Astrocyte (in vitro differentiated cells and primary cell): ENCODE measurements at regions not wholly inside any gene's neighbourhood (a gene's known extent, or its start where the extent isn't known, plus 50 kb on each side); places are given as distances from the start of the nearest gene placed in this dataset.

Experiments
- DNase-seq: peaks from one replicate; pipeline ENCODE4 v3.0.0-alpha.2; 2010; ENCODE audit warnings: low read depth
- FAIRE-seq: peaks from 2 replicates; lab custom pipeline; 2011; peaks lifted over from hg19 to GRCh38; lab: Jason Lieb, UNC
- H2AFZ ChIP-seq: 2 replicates; pipeline ENCODE4 v1.6.0; 2012; ENCODE audit warnings: low read depth, low read length, inconsistent platforms
- H3K27ac ChIP-seq: 2 replicates; pipeline ENCODE4 v1.5.1; 2011; ENCODE audit warnings: low read depth, low read length, inconsistent platforms
- H3K27me3 ChIP-seq: 2 replicates; pipeline ENCODE4 v1.6.0; 2011; ENCODE audit warnings: low read length, inconsistent platforms; ENCODE audit not compliant: insufficient read depth
- H3K36me3 ChIP-seq: 2 replicates; pipeline ENCODE4 v1.5.1; 2011; ENCODE audit warnings: low read length, inconsistent platforms; ENCODE audit not compliant: insufficient read depth
- H3K4me1 ChIP-seq: 2 replicates; pipeline ENCODE4 v1.5.1; 2011; ENCODE audit warnings: low read length, inconsistent platforms; ENCODE audit not compliant: insufficient read depth
- H3K4me2 ChIP-seq: 2 replicates; pipeline ENCODE4 v1.6.0; 2012; ENCODE audit warnings: low read length, inconsistent platforms
- H3K4me3 ChIP-seq: 2 replicates; pipeline ENCODE4 v1.5.1; 2011; ENCODE audit warnings: low read depth, mild to moderate bottlenecking, low read length, inconsistent platforms; ENCODE audit not compliant: insufficient read depth
- H3K79me2 ChIP-seq: 2 replicates; pipeline ENCODE4 v1.6.0; 2012; ENCODE audit warnings: mild to moderate bottlenecking, low read length, inconsistent platforms; ENCODE audit not compliant: insufficient read depth
- H3K9ac ChIP-seq: 2 replicates; pipeline ENCODE4 v1.6.0; 2012; ENCODE audit warnings: mild to moderate bottlenecking, low read length, inconsistent platforms
- H3K9me3 ChIP-seq: 2 replicates; pipeline ENCODE4 v1.5.1; 2012; ENCODE audit warnings: low read depth, mild to moderate bottlenecking, low read length, inconsistent platforms; ENCODE audit not compliant: insufficient read depth
- H4K20me1 ChIP-seq: 2 replicates; pipeline ENCODE4 v1.6.0; 2012; ENCODE audit warnings: low read length, inconsistent platforms; ENCODE audit not compliant: insufficient read depth
- H3K27ac Mint-ChIP-seq: one replicate; pipeline ENCODE4 v1.8.0; 2021; ENCODE audit warnings: mild to moderate bottlenecking, mixed read lengths; ENCODE audit not compliant: unreplicated experiment
- H3K27me3 Mint-ChIP-seq: one replicate; pipeline ENCODE4 v1.8.0; 2021; ENCODE audit warnings: low read depth, mixed read lengths; ENCODE audit not compliant: unreplicated experiment
- H3K36me3 Mint-ChIP-seq: one replicate; pipeline ENCODE4 v1.8.0; 2021; ENCODE audit warnings: low read depth, mixed read lengths; ENCODE audit not compliant: unreplicated experiment
- H3K4me1 Mint-ChIP-seq: one replicate; pipeline ENCODE4 v1.8.0; 2021; ENCODE audit warnings: low read depth, mixed read lengths; ENCODE audit not compliant: unreplicated experiment
- H3K4me3 Mint-ChIP-seq: one replicate; pipeline ENCODE4 v1.8.0; 2021; ENCODE audit warnings: mild to moderate bottlenecking, moderate library complexity, mixed read lengths; ENCODE audit not compliant: unreplicated experiment
- H3K9me3 Mint-ChIP-seq: one replicate; pipeline ENCODE4 v1.8.0; 2021; ENCODE audit warnings: mild to moderate bottlenecking, mixed read lengths; ENCODE audit not compliant: unreplicated experiment
- CTCF ChIP-seq: IDR thresholded peaks from 2 replicates; pipeline ENCODE4 v1.5.1; 2011; ENCODE audit warnings: low read depth, mild to moderate bottlenecking, inconsistent platforms, low read length, moderate library complexity; ENCODE audit not compliant: insufficient read depth
- EZH2 ChIP-seq: IDR thresholded peaks from 2 replicates; pipeline ENCODE4 v1.6.1; 2012; ENCODE audit warnings: mild to moderate bottlenecking, low read length, inconsistent platforms; ENCODE audit not compliant: insufficient read depth

- no peaks in the 10 kb centered on the region for H3K27me3 ChIP-seq
- no peak for FAIRE-seq
- H3K36me3 Mint-ChIP-seq, result no peaks in the 10 kb centered on the region
- H3K27ac ChIP-seq, result no peak overlapping the region
- no peaks in the 10 kb centered on the region for H4K20me1 ChIP-seq
- DNase-seq, result no peak
- H3K36me3 ChIP-seq, result no peaks in the 10 kb centered on the region
- H3K27ac Mint-ChIP-seq, result no peak overlapping the region
- no peak overlapping the region for H3K4me3 Mint-ChIP-seq
- no peak overlapping the region for H2AFZ ChIP-seq
- H3K4me2 ChIP-seq, result no peak overlapping the region
- no peak overlapping the region for H3K4me3 ChIP-seq
- H3K4me1 Mint-ChIP-seq, result no peaks in the 10 kb centered on the region
- H3K9me3 Mint-ChIP-seq, result peaks cover 2% of the 10 kb centered on the region
- H3K4me1 ChIP-seq, result no peaks in the 10 kb centered on the region
- peaks cover 5% of the 10 kb centered on the region for H3K27me3 Mint-ChIP-seq
- H3K9me3 ChIP-seq, result no peaks in the 10 kb centered on the region
- no peaks in the 10 kb centered on the region for H3K79me2 ChIP-seq
- no peak for TF ChIP-seq CTCF
- TF ChIP-seq EZH2, result no peak
- H3K9ac ChIP-seq, result no peak overlapping the region
These were observed 647.4 kb upstream of the LMCD1 start for GRCh38 chr3:7854266-7854665.

GRCh38 chr3:7854721-7855120 is 646.9 kb upstream of the LMCD1 start:
- FAIRE-seq, result no peak
- no peak overlapping the region for H3K4me3 ChIP-seq

More at GRCh38 chr3:7854721-7855120, 646.9 kb upstream of the LMCD1 start:
- Mint-ChIP-seq H3K9me3 (peaks cover 2% of the 10 kb centered on the region), H3K4me1 (no peaks in the 10 kb centered on the region), H3K27me3 (peaks cover 5% of the 10 kb centered on the region), H3K27ac (no peak overlapping the region), H3K4me3 (no peak overlapping the region), H3K36me3 (no peaks in the 10 kb centered on the region)
- H4K20me1 ChIP-seq, result no peaks in the 10 kb centered on the region
- H3K9me3 ChIP-seq, result no peaks in the 10 kb centered on the region
- H3K27me3 ChIP-seq, result no peaks in the 10 kb centered on the region
- no peaks in the 10 kb centered on the region for H3K4me1 ChIP-seq
- no peak overlapping the region for H3K9ac ChIP-seq
- no peak overlapping the region for H3K27ac ChIP-seq
- DNase-seq, result no peak
- H3K79me2 ChIP-seq, result no peaks in the 10 kb centered on the region
- TF ChIP-seq CTCF (no peak), EZH2 (no peak)
- H2AFZ ChIP-seq, result no peak overlapping the region
- no peak overlapping the region for H3K4me2 ChIP-seq
- no peaks in the 10 kb centered on the region for H3K36me3 ChIP-seq
